T-cell (primary cell): ENCODE measurements at regions not wholly inside any gene's neighbourhood (a gene's known extent, or its start where the extent isn't known, plus 50 kb on each side); places are given as distances from the start of the nearest gene placed in this dataset.

Experiments
- ATAC-seq, 4 experiments: fragments of 200-7000 bp in 3 of 4; fragments of 150-1000 bp in 1 of 4; cut with Tn5 transposase; replicated peaks in 1 of 4; 1 replicate in 3 of 4; 2 replicates in 1 of 4; pipeline ENCODE4 v1.10.0; 2021; ENCODE audit warnings: moderate library complexity in 3 of 4, mild to moderate bottlenecking in 2 of 4, moderate number of reproducible peaks in 1 of 4
- CTCF ChIA-PET, 2 donors: fragments of 300-600 bp; sonication (Branson Sonifier 250); formaldehyde crosslinking; loops; one replicate each; lab custom pipeline; 2022; ENCODE audit warnings: antibody characterized with exemption in 2 of 2; lab: Charles Lee
- POLR2A ChIA-PET, 2 donors: fragments of 300-600 bp; sonication (Branson Sonifier 250); formaldehyde crosslinking; loops; one replicate each; lab custom pipeline; 2022; ENCODE audit warnings: antibody characterized with exemption in 2 of 2; lab: Charles Lee
- DNase-seq, 35 experiments: peaks; one replicate each; pipeline versions ENCODE4 v3.0.0 to v3.0.0-alpha.2; 2013 to 2023
- H3K27ac ChIP-seq: one replicate; pipeline ENCODE4 v1.5.1; 2013; ENCODE audit warnings: low read length
- H3K27me3 ChIP-seq, 2 experiments: replicated peaks in 1 of 2; 1 replicate in 1 of 2; 2 replicates in 1 of 2; pipeline versions ENCODE4 v1.6.1 to v1.7.0; 2013; ENCODE audit warnings: low read length in 1 of 2, mixed read lengths in 1 of 2; ENCODE audit not compliant: control insufficient read depth in 2 of 2, insufficient read depth in 2 of 2; ENCODE audit errors: extremely low read depth in 1 of 2
- H3K36me3 ChIP-seq, 2 donors: 1 replicate in 1 of 2; 2 replicates in 1 of 2; pipeline versions ENCODE4 v1.6.1 to v1.7.0; 2013; ENCODE audit warnings: low read length in 1 of 2; ENCODE audit not compliant: control insufficient read depth in 2 of 2, insufficient read depth in 1 of 2; ENCODE audit errors: extremely low read depth in 1 of 2
- H3K4me1 ChIP-seq, 2 experiments: 1 replicate in 1 of 2; 2 replicates in 1 of 2; pipeline versions ENCODE4 v1.6.1 to v1.7.0; 2013; ENCODE audit warnings: low read length in 2 of 2, mixed read lengths in 1 of 2; ENCODE audit not compliant: insufficient read depth in 2 of 2, control insufficient read depth in 1 of 2; ENCODE audit errors: extremely low read depth in 1 of 2
- H3K4me3 ChIP-seq, 2 donors: 1 replicate in 1 of 2; 2 replicates in 1 of 2; pipeline versions ENCODE4 v1.5.1 to v1.7.0; 2013; ENCODE audit warnings: mild to moderate bottlenecking in 2 of 2, low read length in 1 of 2, moderate library complexity in 1 of 2; ENCODE audit not compliant: control insufficient read depth in 1 of 2; ENCODE audit errors: extremely low read depth in 1 of 2
- H3K9me3 ChIP-seq: 2 replicates; pipeline ENCODE4 v1.7.0; 2013
- H3K27ac Mint-ChIP-seq, 2 donors: one replicate each; pipeline ENCODE4 v1.8.0; 2020 to 2021; ENCODE audit warnings: mild to moderate bottlenecking in 2 of 2, mixed read lengths in 2 of 2
- H3K27me3 Mint-ChIP-seq, 2 donors: one replicate each; pipeline ENCODE4 v1.8.0; 2021 to 2022; ENCODE audit warnings: mixed read lengths in 2 of 2
- H3K36me3 Mint-ChIP-seq: one replicate; pipeline ENCODE4 v1.8.0; 2021; ENCODE audit warnings: mixed read lengths
- H3K4me1 Mint-ChIP-seq, 3 donors: one replicate each; pipeline ENCODE4 v1.8.0; 2020 to 2022; ENCODE audit warnings: mixed read lengths in 3 of 3, mild to moderate bottlenecking in 1 of 3
- H3K4me3 Mint-ChIP-seq, 3 donors: one replicate each; pipeline ENCODE4 v1.8.0; 2020 to 2022; ENCODE audit warnings: mild to moderate bottlenecking in 3 of 3, mixed read lengths in 3 of 3, moderate library complexity in 3 of 3
- H3K9me3 Mint-ChIP-seq, 3 donors: one replicate each; pipeline ENCODE4 v1.8.0; 2020 to 2022; ENCODE audit warnings: mixed read lengths in 3 of 3
- WGBS: methylation state at CpG from one replicate; pipeline ENCODE4 v1.1.5; 2013; ENCODE audit warnings: missing lambda C conversion rate; ENCODE audit not compliant: insufficient coverage; 5-methylcytosine and 5-hydroxymethylcytosine counted together

GRCh38 chr3:181050738-181051137 lies 61.2 kb upstream of the DNAJC19 start:
- no peak overlapping the region for H3K4me3 Mint-ChIP-seq
- no peak for DNase-seq
- H3K4me1 ChIP-seq, result no peaks in the 10 kb centered on the region
- peaks cover 0 to 7% (median 4%) of the 10 kb centered on the region in 3 donors for H3K9me3 Mint-ChIP-seq
- no peaks in the 10 kb centered on the region for H3K4me1 Mint-ChIP-seq
- POLR2A ChIA-PET, result no interaction called here
- no peaks in the 10 kb centered on the region for H3K36me3 Mint-ChIP-seq
- H3K27me3 Mint-ChIP-seq, result peaks cover 2 to 12% of the 10 kb centered on the region in 2 donors
- no peak for ATAC-seq
- no CpG with 5 or more reads among the region's 1 CpG for WGBS
- H3K27ac Mint-ChIP-seq, result no peak overlapping the region
- H3K36me3 ChIP-seq, result no peaks in the 10 kb centered on the region
- no peak overlapping the region for H3K27ac ChIP-seq
- H3K9me3 ChIP-seq, result no peaks in the 10 kb centered on the region
- no peaks in the 10 kb centered on the region for H3K27me3 ChIP-seq
- no peak overlapping the region for H3K4me3 ChIP-seq
- CTCF ChIA-PET, result no interaction called here

- no peak overlapping the region for H3K4me3 Mint-ChIP-seq
- ChIA-PET CTCF (interaction anchor here in 1 of 2 donors (0.5 kb wide), 1 partner anchor 102 kb away, joined by 3 read pairs; no protein-coding TSS in a partner anchor), POLR2A (no interaction called here)
- ATAC-seq (no peak), DNase-seq (no peak)
- no peak overlapping the region for H3K27ac Mint-ChIP-seq
- no peak overlapping the region for H3K4me3 ChIP-seq
- H3K4me1 ChIP-seq, result no peaks in the 10 kb centered on the region
- no peak overlapping the region for H3K27ac ChIP-seq
- peaks cover 0 to 15% (median 12%) of the 10 kb centered on the region in 3 donors for H3K9me3 Mint-ChIP-seq
- H3K27me3 Mint-ChIP-seq, result no peaks in the 10 kb centered on the region
- no peaks in the 10 kb centered on the region for H3K27me3 ChIP-seq
- no peaks in the 10 kb centered on the region for H3K4me1 Mint-ChIP-seq
- peaks cover 2% of the 10 kb centered on the region for H3K9me3 ChIP-seq
- H3K36me3 Mint-ChIP-seq, result peaks cover 5% of the 10 kb centered on the region
- H3K36me3 ChIP-seq, result no peaks in the 10 kb centered on the region
These were observed 50.5 kb upstream of the DNAJC19 start for GRCh38 chr3:181040030-181040429.
